Hepatocyte (in vitro differentiated cells): ENCODE measurements at regions not wholly inside any gene's neighbourhood (a gene's known extent, or its start where the extent isn't known, plus 50 kb on each side); places are given as distances from the start of the nearest gene placed in this dataset.

Experiments
- DNase-seq: peaks from one replicate; pipeline ENCODE4 v3.0.0-alpha.2; 2016; ENCODE audit warnings: low spot score
- H2AFZ ChIP-seq: fragments of 200-600 bp; sonication (generic); 2 replicates; pipeline ENCODE4 v1.6.0; 2016; ENCODE audit warnings: antibody characterized with exemption, mild to moderate bottlenecking
- H3K27ac ChIP-seq: fragments of 200-600 bp; sonication (generic); 2 replicates; pipeline ENCODE4 v1.5.1; 2016; ENCODE audit warnings: mild to moderate bottlenecking
- H3K27me3 ChIP-seq: fragments of 200-600 bp; sonication (generic); 2 replicates; pipeline ENCODE4 v1.6.1; 2016
- H3K36me3 ChIP-seq: fragments of 200-600 bp; sonication (generic); replicated peaks from 2 replicates; pipeline ENCODE4 v1.5.1; 2016; ENCODE audit warnings: low read depth; ENCODE audit not compliant: insufficient read depth
- H3K4me1 ChIP-seq: fragments of 200-600 bp; sonication (generic); 2 replicates; pipeline ENCODE4 v1.5.1; 2016; ENCODE audit warnings: mild to moderate bottlenecking, moderate library complexity; ENCODE audit not compliant: insufficient read depth
- H3K4me2 ChIP-seq: fragments of 200-600 bp; sonication (generic); 2 replicates; pipeline ENCODE4 v1.6.0; 2016
- H3K4me3 ChIP-seq: fragments of 200-600 bp; sonication (generic); 2 replicates; pipeline ENCODE4 v1.5.1; 2016; ENCODE audit warnings: mild to moderate bottlenecking
- H3K79me2 ChIP-seq: fragments of 200-600 bp; sonication (generic); 2 replicates; pipeline ENCODE4 v1.6.0; 2017; ENCODE audit warnings: mild to moderate bottlenecking
- H3K9me2 ChIP-seq: fragments of 200-600 bp; sonication (generic); replicated peaks from 2 replicates; pipeline ENCODE4 v1.6.0; 2017; ENCODE audit warnings: mild to moderate bottlenecking; ENCODE audit not compliant: insufficient read depth
- H3K9me3 ChIP-seq: fragments of 200-600 bp; sonication (generic); 2 replicates; pipeline ENCODE4 v1.5.1; 2016; ENCODE audit warnings: low read depth, mild to moderate bottlenecking
- H4K20me1 ChIP-seq: fragments of 200-600 bp; sonication (generic); 2 replicates; pipeline ENCODE4 v1.6.0; 2016; ENCODE audit warnings: mild to moderate bottlenecking; ENCODE audit not compliant: insufficient read depth, poor library complexity, severe bottlenecking
- CTCF ChIP-seq: fragments of 200-600 bp; sonication (generic); IDR thresholded peaks from 2 replicates; pipeline ENCODE4 v1.5.1; 2016; ENCODE audit warnings: antibody characterized with exemption, mild to moderate bottlenecking; ENCODE audit not compliant: poor library complexity
- EZH2 ChIP-seq: fragments of 200-600 bp; sonication (generic); IDR thresholded peaks from 2 replicates; pipeline ENCODE4 v1.6.1; 2016; ENCODE audit warnings: antibody characterized with exemption, mild to moderate bottlenecking, borderline replicate concordance
- EZH2phosphoT487 ChIP-seq: fragments of 200-600 bp; sonication (generic); IDR thresholded peaks from one replicate; pipeline ENCODE4 v1.6.1; 2018; ENCODE audit warnings: antibody characterized with exemption, mild to moderate bottlenecking, low read depth, moderate library complexity; ENCODE audit not compliant: unreplicated experiment, severe bottlenecking
- WGBS: methylation state at CpG from one replicate; pipeline ENCODE4 v1.1.6; 2016; ENCODE audit warnings: low lambda C conversion rate; ENCODE audit errors: missing lambda C conversion rate; 5-methylcytosine and 5-hydroxymethylcytosine counted together

- TF ChIP-seq CTCF (no peak), EZH2phosphoT487 (no peak), EZH2 (no peak)
- no peaks in the 10 kb centered on the region for H3K9me2 ChIP-seq
- H4K20me1 ChIP-seq = no peaks in the 10 kb centered on the region
- no peak overlapping the region for H2AFZ ChIP-seq
- WGBS = 93% methylated on average over 21 of the region's 21 CpGs
- no peak overlapping the region for H3K27ac ChIP-seq
- H3K36me3 ChIP-seq = no peaks in the 10 kb centered on the region
- no peaks in the 10 kb centered on the region for H3K4me1 ChIP-seq
- H3K9me3 ChIP-seq = no peaks in the 10 kb centered on the region
- H3K4me2 ChIP-seq = no peak overlapping the region
- no peak for DNase-seq
- H3K27me3 ChIP-seq = no peaks in the 10 kb centered on the region
- no peak overlapping the region for H3K4me3 ChIP-seq
- no peaks in the 10 kb centered on the region for H3K79me2 ChIP-seq
These were observed 83.5 kb downstream of the TTLL2 start for GRCh38 chr6:167408235-167408869.

- Histone ChIP-seq H4K20me1 (no peaks in the 10 kb centered on the region), H3K27me3 (no peaks in the 10 kb centered on the region), H3K9me2 (no peaks in the 10 kb centered on the region), H3K79me2 (no peaks in the 10 kb centered on the region), H3K36me3 (no peaks in the 10 kb centered on the region), H3K4me1 (no peaks in the 10 kb centered on the region), H3K4me3 (no peak overlapping the region), H3K4me2 (no peak overlapping the region), H3K9me3 (no peaks in the 10 kb centered on the region), H2AFZ (no peak overlapping the region), H3K27ac (no peak overlapping the region)
- 92% methylated on average over 11 of the region's 11 CpGs for WGBS
- no peak for TF ChIP-seq EZH2
- no peak for TF ChIP-seq EZH2phosphoT487
- TF ChIP-seq CTCF = no peak
- DNase-seq = no peak
These were observed 84.2 kb downstream of the TTLL2 start for GRCh38 chr6:167409079-167409478.

GRCh38 chr6:167409694-167410093, 84.8 kb downstream of the TTLL2 start:
- no peaks in the 10 kb centered on the region for H3K9me2 ChIP-seq
- no peaks in the 10 kb centered on the region for H4K20me1 ChIP-seq
- no peak overlapping the region for H3K27ac ChIP-seq
- 83% methylated on average over 6 of the region's 6 CpGs for WGBS
- H3K36me3 ChIP-seq = no peaks in the 10 kb centered on the region
- no peak overlapping the region for H2AFZ ChIP-seq
- H3K9me3 ChIP-seq = no peaks in the 10 kb centered on the region
- no peaks in the 10 kb centered on the region for H3K79me2 ChIP-seq
- no peak for DNase-seq
- H3K4me1 ChIP-seq = no peaks in the 10 kb centered on the region
- no peak overlapping the region for H3K4me2 ChIP-seq
- H3K4me3 ChIP-seq = no peak overlapping the region
- H3K27me3 ChIP-seq = no peaks in the 10 kb centered on the region
- TF ChIP-seq EZH2phosphoT487 = no peak
- no peak for TF ChIP-seq EZH2
- TF ChIP-seq CTCF = no peak

GRCh38 chr6:167410462-167410861, 85.6 kb downstream of the TTLL2 start:
- 80% methylated on average over 9 of the region's 9 CpGs for WGBS
- no peak overlapping the region for H2AFZ ChIP-seq
- no peak overlapping the region for H3K4me2 ChIP-seq
- H3K79me2 ChIP-seq = no peaks in the 10 kb centered on the region
- no peak for TF ChIP-seq EZH2
- TF ChIP-seq CTCF = no peak
- no peak for TF ChIP-seq EZH2phosphoT487
- H3K36me3 ChIP-seq = no peaks in the 10 kb centered on the region
- DNase-seq = no peak
- no peak overlapping the region for H3K27ac ChIP-seq
- H3K9me3 ChIP-seq = no peaks in the 10 kb centered on the region
- H3K9me2 ChIP-seq = no peaks in the 10 kb centered on the region
- H3K4me3 ChIP-seq = no peak overlapping the region
- no peaks in the 10 kb centered on the region for H4K20me1 ChIP-seq
- H3K4me1 ChIP-seq = no peaks in the 10 kb centered on the region
- H3K27me3 ChIP-seq = no peaks in the 10 kb centered on the region
